ENCODE measurements at regions not wholly inside any gene's neighbourhood (a gene's known extent, or its start where the extent isn't known, plus 50 kb on each side); places are given as distances from the start of the nearest gene placed in this dataset.

DNA sequence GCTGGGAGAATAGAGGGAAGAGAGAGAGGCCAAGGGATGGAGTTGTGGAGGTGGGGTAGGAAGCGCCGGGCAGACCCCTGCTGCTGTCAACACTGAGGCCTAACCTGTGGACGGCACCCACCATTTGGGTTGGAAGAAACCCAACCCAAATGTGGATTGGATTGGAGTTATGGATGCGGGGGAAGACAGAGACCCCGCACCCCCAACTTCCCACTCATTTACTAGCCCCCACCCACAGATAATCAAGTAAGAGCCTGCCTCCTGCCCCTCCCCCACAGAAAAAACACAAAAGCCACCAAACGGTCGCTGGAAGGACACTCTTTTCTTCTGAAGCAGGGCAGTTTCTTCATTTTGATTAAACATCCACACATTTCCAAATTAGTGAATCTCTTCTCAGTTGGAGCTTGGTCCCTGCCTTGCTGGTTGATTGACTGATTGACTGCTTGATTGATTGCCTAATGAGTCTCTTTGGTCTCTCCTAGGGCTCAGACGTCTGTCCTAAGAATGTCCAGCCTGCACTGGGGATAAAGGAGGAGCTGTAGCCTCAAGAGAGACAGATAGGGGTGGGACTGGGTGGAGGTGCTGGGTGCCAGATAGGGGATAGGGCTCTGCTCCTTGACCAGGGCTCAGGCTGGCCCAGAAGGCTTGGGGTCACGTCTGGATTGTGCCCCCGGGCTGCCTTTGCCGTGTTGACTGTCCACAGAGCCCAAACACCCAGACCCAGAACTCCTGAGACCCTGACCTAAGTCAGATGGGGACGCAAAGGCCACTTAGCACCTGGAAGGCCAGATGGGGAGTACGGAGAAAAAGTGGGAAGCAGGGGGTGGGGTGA lies 74.9 kb upstream of the FOXP4 start:
- DNase-seq (ENCODE audit: low spot score), result no peak

DNA sequence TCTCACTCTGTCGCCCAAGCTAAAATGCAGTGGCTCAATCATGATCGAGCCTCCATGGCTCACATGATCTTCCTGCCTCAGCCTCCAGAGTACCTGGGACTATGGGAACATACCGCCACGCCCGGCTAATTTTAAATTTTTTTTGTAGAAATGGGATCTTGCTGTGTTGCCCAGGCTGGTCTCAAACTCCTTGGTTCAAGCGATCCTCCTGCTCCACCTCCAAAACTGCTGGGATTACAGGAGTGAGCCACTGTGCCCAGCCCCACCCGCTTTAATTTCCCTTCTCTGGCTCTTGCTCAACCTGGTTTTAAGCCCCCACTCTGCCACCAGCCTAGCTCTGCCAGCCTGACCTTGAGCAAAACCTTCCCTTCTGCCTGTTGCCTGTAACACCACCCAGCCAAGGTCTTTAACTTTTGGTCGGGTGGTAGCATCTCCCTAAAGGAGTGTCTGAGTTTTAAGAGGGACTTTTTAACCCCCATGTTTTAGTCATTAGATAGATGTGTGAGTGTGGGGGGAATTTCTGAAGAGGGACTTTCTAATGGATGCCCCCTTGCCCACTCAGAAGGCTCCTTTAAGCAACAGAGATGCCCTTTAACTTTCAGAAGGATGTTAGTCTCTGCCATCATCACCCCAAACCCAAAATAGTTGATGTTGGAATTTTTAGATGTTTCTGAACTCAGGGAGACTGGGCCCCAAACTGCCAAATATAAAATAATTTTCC lies 71.8 kb upstream of the FOXP4 start:
- no peak for DNase-seq (ENCODE audit: low spot score)

DNA sequence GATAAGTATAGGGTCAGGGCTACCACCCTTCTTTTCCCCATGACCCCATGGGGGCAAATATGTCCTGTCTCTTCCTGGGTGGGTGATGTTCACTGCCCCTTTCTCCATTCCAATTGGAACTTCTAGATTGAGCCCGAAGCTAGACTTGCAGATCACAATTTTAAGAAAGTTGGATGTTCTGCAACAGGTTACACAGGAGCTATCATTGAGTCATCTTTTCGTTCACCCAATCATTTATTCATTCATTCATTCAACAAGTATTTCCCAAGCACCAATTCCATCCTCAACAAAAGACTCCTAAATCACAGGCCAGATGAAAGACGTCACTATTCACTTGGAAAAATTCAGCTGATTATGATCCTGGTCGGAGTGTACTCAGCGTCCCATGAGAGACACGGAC lies 71.0 kb upstream of the FOXP4 start:
- no peak for DNase-seq (ENCODE audit: low spot score)

DNA sequence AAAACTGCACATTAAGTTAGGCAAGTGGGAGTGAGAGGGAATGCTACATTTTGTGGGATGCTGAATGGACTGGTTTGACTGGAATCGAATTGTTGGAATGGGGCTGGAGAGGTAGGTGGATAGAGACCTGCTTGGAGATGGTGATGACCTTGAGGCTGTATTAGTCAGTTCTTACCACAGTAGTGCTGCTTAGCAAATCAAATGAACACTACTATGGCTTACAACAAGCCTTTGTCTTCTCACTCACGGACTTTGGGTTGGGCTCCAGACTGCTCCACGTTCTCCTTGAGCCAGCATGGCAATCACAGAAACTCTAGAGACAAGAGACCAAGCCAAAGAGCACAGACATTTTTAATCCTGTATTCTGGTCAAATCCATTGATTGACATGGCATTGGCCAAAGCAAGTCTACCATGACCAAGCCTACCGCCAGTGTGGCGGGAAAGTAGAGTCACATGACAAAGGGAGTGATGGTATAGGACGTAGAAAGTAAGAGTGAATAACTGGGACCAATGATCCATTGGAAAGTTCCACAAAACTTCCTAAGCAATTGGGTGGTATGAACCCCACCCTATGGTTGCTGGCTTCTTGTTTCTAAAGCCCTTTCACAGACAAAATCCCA lies 70.3 kb upstream of the FOXP4 start:
- DNase-seq (ENCODE audit: low spot score), result no peak

DNA sequence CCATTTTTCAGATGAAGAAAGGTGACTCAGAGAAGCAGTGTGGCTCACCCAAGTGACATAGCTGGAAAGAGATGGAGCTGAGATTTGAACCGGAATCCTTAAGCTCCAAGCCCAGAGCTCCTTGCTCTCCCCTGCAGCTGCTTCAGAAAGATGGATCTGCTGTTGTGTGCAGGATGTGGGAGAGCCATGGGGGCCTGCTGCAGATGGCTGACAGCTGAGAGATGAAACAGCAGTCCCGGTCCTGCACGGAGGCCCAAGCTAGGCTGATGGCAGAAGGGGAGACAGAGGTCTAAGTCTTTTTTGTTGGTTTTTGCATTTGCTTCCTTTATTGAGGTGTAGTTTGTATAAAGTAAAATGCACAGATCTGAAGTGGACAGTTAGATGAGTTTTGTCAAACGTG lies 69.8 kb upstream of the FOXP4 start:
- no peak for DNase-seq (ENCODE audit: low spot score)

DNA sequence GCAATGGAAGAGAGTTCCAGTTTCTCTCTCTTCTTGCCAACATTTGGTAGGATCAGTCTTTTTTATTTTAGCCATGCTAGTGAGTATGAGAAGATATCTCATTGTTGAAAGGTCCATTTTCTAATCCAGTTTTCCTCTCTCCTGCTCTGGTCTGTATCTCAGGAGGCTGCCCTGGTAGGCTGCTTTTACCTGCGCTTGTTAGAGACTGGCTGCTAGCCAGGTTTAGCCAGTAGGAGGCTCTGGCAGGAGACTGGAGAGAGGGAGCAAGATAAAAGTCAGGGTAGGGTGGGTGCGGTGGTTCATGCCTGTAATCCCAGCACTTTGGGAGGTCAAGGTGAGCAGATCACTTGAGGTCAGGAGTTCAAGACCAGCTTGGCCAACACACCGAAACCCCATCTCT lies 68.6 kb upstream of the FOXP4 start:
- no peak for DNase-seq (ENCODE audit: low spot score)

DNA sequence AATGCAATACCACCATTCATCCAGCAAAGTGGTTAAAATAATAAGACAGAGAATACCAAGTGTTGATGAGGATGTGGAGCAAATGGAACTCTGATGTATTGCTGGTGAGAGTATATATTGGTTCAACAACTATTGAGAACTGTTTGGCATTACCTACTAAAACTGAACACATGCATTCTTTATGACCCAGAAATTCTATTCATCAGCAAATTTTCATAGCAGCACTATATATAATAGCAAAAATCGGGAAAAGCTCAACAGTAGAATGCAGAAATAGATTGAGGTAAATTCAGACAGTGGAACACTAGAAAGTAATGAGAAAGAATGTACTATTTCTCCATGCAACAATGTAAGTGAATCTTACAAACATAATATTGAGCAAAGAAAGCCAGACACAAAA lies 62.2 kb upstream of the FOXP4 start:
- no peak for DNase-seq (ENCODE audit: low spot score)

DNA sequence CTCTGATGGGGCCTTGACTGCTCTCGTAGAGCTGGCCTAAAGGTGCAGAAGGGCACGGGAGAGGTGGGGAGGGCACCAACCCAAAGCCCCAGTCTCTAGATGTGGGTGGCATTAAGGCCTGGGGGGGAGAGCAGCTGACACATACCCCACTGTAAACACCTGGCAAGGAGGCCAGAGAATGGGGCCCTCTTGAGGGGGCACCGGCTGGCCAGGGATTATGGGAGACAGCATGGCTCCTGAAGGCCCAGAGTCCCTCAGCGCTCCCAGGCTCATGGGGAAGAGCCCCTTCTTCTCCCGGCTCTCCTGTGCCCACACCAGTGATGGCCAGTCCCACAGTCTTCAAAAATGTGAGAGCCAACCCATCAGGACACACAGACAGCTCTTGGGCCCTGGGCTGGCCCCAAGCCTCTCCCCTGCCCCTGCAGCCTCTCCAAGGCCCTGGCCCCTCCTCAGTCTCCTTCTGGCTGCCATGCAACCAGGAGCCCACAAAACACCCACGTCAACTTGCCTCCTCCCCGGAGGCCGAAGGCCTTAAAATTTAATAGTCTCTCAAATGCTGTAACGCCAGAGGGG lies 58.2 kb upstream of the FOXP4 start:
- DNase-seq (ENCODE audit: low spot score), result no peak

DNA sequence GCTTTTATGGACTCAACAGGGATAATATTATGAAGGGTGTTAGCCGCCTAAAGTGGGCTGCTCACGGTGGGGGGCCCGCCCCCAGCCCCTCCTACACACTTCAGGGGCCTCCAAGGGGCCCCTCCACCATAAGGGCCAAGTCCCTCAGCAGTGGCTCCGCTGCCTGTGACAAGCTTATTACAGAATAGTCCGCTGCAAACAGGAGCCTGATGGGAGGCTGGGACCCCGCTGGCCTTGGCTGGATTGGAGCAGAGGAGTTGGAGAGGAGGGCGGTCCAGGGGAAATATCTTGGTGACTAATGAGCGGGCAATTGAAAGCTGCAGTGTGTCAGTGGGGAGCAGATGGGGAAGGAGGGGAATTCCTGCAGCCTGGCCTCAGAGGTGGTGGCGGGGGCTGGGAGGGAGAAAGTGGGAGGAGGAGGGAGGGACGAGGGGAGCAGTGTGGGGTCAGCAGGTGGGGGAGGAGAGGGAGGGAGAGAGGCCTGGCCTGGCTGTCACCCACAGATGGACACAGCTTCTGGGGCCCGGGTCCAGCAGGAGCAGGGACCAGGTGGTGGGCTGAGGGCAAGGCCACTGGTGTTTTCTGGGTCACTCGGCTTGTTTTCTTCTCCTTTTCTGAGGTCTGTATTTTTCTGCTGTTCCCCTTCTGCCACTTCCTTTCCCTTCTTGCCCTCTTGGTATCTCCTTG lies 57.6 kb upstream of the FOXP4 start:
- no peak for DNase-seq (ENCODE audit: low spot score)

DNA sequence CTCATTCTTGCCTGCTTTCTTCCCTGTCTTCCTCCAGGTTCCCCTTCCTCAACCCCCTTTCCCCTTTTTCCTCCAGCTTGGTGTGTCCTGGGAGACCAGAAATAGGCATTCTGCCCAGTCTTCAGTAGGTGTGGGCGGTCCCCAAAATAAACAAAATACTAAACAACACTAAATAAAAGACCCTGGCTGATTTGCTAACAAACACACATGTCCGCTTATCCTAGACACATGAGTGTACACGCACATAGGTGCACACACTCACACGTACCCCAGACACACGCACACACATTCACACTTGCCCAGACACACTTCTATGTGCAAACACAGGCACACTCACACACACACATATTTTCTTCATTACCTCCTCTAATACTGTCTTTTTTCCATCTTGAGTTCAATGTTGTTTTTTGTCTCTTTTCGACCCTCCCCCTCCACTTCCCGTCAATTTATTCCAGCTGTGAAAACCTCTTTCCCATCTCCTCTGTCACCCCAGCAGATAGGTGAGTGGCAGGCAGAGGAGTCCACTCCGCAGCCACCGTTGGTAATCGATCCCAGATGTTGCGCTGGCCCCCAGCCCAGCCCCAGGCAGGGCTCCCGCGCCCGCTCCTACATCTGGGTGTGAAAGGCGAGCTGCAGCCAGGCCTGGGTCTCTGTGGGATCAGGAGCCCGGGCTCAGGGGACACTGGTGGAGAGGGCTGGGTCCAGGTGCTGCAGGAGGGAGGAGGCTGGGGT lies 56.9 kb upstream of the FOXP4 start:
- DNase-seq (ENCODE audit: low spot score), result no peak

DNA sequence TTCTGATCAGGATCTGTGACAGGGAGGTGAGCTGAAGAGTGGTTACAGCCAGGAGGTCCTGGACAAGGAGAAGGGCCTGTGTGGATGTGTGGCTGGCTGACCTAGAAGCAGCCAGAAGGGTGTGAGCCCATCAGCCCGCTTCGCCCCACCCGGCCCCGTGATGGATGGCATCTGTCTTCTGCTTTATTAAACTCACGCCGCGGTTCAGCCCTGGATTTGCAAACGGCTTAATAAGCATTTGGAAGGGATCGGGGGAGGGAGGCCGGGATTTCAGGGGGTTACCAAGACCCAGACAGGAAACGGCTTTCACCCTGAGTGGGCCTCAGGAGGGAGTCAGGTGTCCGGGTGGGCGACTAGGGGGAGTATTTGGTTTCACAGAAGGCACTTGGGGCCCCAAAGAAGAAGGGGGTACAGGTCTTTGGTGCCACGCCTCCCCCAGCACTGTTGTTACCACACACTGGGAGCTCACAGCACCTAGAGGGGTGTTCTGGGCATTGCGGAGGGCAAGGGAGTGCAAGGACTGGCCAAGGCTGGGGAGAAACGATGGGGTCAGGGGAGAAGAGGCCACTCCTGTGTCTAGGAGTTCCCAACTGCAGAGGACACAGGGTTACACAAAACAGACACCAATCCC lies 53.8 kb upstream of the FOXP4 start:
- no peak for DNase-seq (ENCODE audit: low spot score)

DNA sequence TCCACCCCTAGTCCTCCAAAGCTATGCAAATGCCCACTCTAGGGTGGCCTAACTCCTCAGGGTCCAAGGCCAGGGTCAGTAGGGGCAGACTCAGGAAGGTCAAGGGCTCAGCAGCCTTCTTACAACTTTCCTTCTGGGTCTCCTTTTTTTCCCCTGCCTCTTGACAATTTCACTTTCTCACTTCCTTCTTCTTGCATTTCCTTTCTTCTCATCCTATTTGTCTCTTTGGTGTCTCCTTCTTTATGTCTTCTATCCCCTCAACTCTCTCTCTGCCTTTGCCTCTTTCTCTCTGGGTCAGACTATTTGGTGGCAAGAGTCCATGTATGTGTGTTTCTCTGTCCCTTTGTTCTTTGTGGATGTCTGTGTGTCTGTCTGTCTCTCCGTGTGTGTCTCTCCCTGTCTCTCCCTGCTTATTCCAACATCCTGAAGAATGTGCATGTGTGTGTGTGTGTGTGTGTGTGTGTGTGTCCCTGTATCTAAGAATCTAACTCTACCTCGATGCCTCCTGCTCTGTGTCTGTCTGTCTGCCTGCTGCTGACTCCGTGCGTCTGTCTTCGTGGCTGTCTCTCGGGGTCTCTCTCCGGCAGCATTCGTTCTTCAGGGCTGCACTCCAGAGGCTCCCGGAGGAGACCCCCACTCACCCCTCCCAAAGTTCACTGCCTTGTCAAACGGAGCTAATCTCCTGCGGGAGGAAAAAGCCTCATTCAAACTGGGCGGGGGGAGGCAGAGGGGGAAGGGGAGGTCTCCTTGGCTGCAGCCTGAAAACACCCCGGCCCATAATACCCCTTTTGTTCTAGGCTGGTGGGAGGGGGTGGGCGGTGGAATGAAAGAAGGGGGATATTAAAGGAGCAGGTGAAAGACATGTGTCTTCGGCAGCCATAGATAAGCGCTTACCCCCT lies 51.7 kb upstream of the FOXP4 start:
- DNase-seq (ENCODE audit: low spot score), result no peak

Data from activated CD4-positive, alpha-beta T cell treated with anti-CD3 and anti-CD28 coated beads, Interleukin-2, Interleukin-4, amounts not matched to agents 100 ng/mL and 50 ng/mL, durations not matched to agents 16 hours and 8 hours (primary cell).